Tibial artery (tissue), 4 donors: ENCODE measurements at regions not wholly inside any gene's neighbourhood (a gene's known extent, or its start where the extent isn't known, plus 50 kb on each side); places are given as distances from the start of the nearest gene placed in this dataset.

Experiments used
- DNase-seq, 2 donors: peaks; one replicate each; pipeline ENCODE4 v3.0.0-alpha.2; 2019
- H3K27ac ChIP-seq, 2 donors: fragments of 200-600 bp; sonication (generic) in 1 of 2; 1 replicate in 1 of 2; 2 replicates in 1 of 2; pipeline ENCODE4 v1.5.1; 2018 to 2019; ENCODE audit warnings: mild to moderate bottlenecking in 1 of 2
- H3K27me3 ChIP-seq, 2 donors: fragments of 200-600 bp; sonication (generic) in 1 of 2; one replicate each; pipeline versions ENCODE4 v1.5.1 to v1.6.0; 2016 to 2019
- H3K36me3 ChIP-seq, 3 donors: fragments of 200-600 bp; sonication (generic) in 2 of 3; one replicate each; pipeline ENCODE4 v1.5.1; 2016 to 2019; ENCODE audit warnings: mild to moderate bottlenecking in 2 of 3
- H3K4me1 ChIP-seq, 4 donors: fragments of 200-600 bp; sonication (generic) in 2 of 4; 1 replicate in 3 of 4; 2 replicates in 1 of 4; pipeline ENCODE4 v1.5.1; 2016 to 2019
- H3K4me3 ChIP-seq, 2 donors: fragments of 200-600 bp; sonication (generic) in 1 of 2; 1 replicate in 1 of 2; 2 replicates in 1 of 2; pipeline ENCODE4 v1.5.1; 2018 to 2019; ENCODE audit warnings: mild to moderate bottlenecking in 2 of 2
- H3K9me3 ChIP-seq, 3 donors: fragments of 200-600 bp; sonication (generic) in 1 of 3; one replicate each; pipeline ENCODE4 v1.5.1; 2016 to 2019
- CTCF ChIP-seq, 2 experiments: fragments of 200-600 bp in 1 of 2; fragments of 450-650 bp in 1 of 2; IDR thresholded peaks; one replicate each; pipeline ENCODE4 v1.5.1; 2017 to 2019; ENCODE audit warnings: antibody characterized with exemption in 2 of 2, mild to moderate bottlenecking in 1 of 2, moderate library complexity in 1 of 2
- intact Hi-C: fragments of 100-400 bp; cut with DNase I; formaldehyde crosslinking; loops from one replicate; pipeline ENCODE4 v1.15.0; 2023; ENCODE audit warnings: low total_unique reads

- Histone ChIP-seq H3K27ac (no peak overlapping the region), H3K36me3 (no peaks in the 10 kb centered on the region), H3K4me1 (no peaks in the 10 kb centered on the region), H3K4me3 (no peak overlapping the region), H3K9me3 (peaks cover 0 to 4% (median 0%) of the 10 kb centered on the region in 3 donors), H3K27me3 (no peaks in the 10 kb centered on the region)
- intact Hi-C loops: no loop called here
- TF ChIP-seq CTCF (IDR thresholded peaks at IDR 0.05): no peak
- no peak for DNase-seq
Observed at GRCh38 chr7:138402749-138403148, 57.3 kb upstream of the TRIM24 start.

- Histone ChIP-seq H3K36me3 (no peaks in the 10 kb centered on the region), H3K9me3 (peaks cover 0 to 4% (median 0%) of the 10 kb centered on the region in 3 donors), H3K4me1 (no peaks in the 10 kb centered on the region), H3K27me3 (no peaks in the 10 kb centered on the region), H3K4me3 (no peak overlapping the region), H3K27ac (no peak overlapping the region)
- no peak for TF ChIP-seq CTCF (IDR thresholded peaks at IDR 0.05)
- intact Hi-C loops: no loop called here
- DNase-seq: no peak
Observed at GRCh38 chr7:138405496-138405895, 54.6 kb upstream of the TRIM24 start.

GRCh38 chr7:138407792-138408191 is 52.3 kb upstream of the TRIM24 start:
- intact Hi-C loops: no loop called here
- Histone ChIP-seq H3K36me3 (no peaks in the 10 kb centered on the region), H3K4me3 (no peak overlapping the region), H3K4me1 (no peaks in the 10 kb centered on the region), H3K9me3 (peaks cover 0 to 4% (median 0%) of the 10 kb centered on the region in 3 donors), H3K27me3 (no peaks in the 10 kb centered on the region), H3K27ac (no peak overlapping the region)
- TF ChIP-seq CTCF (IDR thresholded peaks at IDR 0.05): no peak
- DNase-seq: no peak
